ENCODE measurements at regions not wholly inside any gene's neighbourhood (a gene's known extent, or its start where the extent isn't known, plus 50 kb on each side); places are given as distances from the start of the nearest gene placed in this dataset.

DNA sequence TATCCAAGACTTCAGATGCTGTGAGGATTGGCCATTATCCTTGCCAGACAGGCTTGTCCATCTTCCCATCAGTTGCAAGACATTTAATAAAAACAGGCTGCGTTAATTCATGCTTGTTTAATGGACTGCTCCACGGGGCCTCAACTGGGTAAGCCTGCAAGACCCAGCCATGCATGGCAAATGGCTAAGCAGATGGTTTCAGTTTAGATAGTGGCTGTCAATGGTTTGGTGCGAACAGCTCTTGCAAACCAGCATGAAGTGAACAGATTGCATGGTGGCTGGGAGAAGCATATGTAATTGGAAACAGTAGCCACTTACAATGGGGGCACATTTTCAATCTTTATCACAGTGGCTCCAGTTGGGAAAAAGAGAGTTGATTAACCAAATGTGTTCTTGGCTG is 628.2 kb upstream of the KLF4 start:
- Histone ChIP-seq H3K18ac (ENCODE audit: insufficient read length, low read depth, low read length) (no peak overlapping the region), H2BK5ac (ENCODE audit: insufficient read length, low read length) (no peak overlapping the region), H2BK120ac (ENCODE audit: low read depth, low read length, poor library complexity, severe bottlenecking) (no peak overlapping the region), H3K27ac (ENCODE audit: insufficient read length, low read depth, low read length) (no peak overlapping the region), H2BK20ac (ENCODE audit: low read depth, low read length, poor library complexity, severe bottlenecking) (no peak overlapping the region), H3K4ac (ENCODE audit: low read depth, low read length) (no peak overlapping the region), H3K79me2 (ENCODE audit: insufficient read depth, low read length) (no peaks in the 10 kb centered on the region), H4K5ac (ENCODE audit: insufficient read length, low read depth, low read length) (no peak overlapping the region), H3K23ac (ENCODE audit: insufficient read length, low read depth, low read length) (no peak overlapping the region), H3K14ac (ENCODE audit: insufficient read depth, low read length) (no peak overlapping the region), H3K4me1 (ENCODE audit: insufficient read depth, low read length) (no peaks in the 10 kb centered on the region), H3K56ac (ENCODE audit: insufficient read length, low read depth, low read length) (no peak overlapping the region), H3K9me3 (ENCODE audit: control insufficient read depth, low read depth, low read length) (no peaks in the 10 kb centered on the region), H2BK12ac (ENCODE audit: insufficient read length, low read depth, low read length) (no peak overlapping the region), H2BK15ac (ENCODE audit: low read depth, low read length) (no peak overlapping the region), H3T11ph (ENCODE audit: low read length) (no peak overlapping the region), H3K23me2 (ENCODE audit: insufficient read length, low read depth, low read length, poor library complexity, severe bottlenecking) (no peaks in the 10 kb centered on the region), H4K91ac (ENCODE audit: insufficient read length, low read depth, low read length) (no peak overlapping the region), H3K9ac (ENCODE audit: extremely low read depth, insufficient read length, low read length) (no peak overlapping the region), H4K8ac (replicated peaks; ENCODE audit: insufficient read length, low read depth, low read length) (no peak overlapping the region), H4K20me1 (ENCODE audit: control insufficient read depth, insufficient read depth, insufficient read length) (no peaks in the 10 kb centered on the region), H2AFZ (ENCODE audit: low read length) (no peak overlapping the region), H3K79me1 (ENCODE audit: insufficient read depth, low read depth, low read length, poor library complexity, severe bottlenecking) (no peaks in the 10 kb centered on the region), H2AK5ac (ENCODE audit: insufficient read length, low read length) (no peak overlapping the region), H3K27me3 (ENCODE audit: insufficient read depth, low read length) (no peaks in the 10 kb centered on the region), H3K4me2 (ENCODE audit: insufficient read depth, insufficient read length, low read length) (no peak overlapping the region)
- no peak overlapping the region for H3K4me3 Mint-ChIP-seq
- DNase-seq, result no peak
- peaks cover 0 to 4% of the 10 kb centered on the region in 2 experiments; a peak in 3 of 5 replicates for H3K9me3 Mint-ChIP-seq
- TF ChIP-seq, protein P1, sequence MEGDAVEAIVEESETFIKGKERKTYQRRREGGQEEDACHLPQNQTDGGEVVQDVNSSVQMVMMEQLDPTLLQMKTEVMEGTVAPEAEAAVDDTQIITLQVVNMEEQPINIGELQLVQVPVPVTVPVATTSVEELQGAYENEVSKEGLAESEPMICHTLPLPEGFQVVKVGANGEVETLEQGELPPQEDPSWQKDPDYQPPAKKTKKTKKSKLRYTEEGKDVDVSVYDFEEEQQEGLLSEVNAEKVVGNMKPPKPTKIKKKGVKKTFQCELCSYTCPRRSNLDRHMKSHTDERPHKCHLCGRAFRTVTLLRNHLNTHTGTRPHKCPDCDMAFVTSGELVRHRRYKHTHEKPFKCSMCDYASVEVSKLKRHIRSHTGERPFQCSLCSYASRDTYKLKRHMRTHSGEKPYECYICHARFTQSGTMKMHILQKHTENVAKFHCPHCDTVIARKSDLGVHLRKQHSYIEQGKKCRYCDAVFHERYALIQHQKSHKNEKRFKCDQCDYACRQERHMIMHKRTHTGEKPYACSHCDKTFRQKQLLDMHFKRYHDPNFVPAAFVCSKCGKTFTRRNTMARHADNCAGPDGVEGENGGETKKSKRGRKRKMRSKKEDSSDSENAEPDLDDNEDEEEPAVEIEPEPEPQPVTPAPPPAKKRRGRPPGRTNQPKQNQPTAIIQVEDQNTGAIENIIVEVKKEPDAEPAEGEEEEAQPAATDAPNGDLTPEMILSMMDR (conservative IDR thresholded peaks at IDR 0.05), result no peak
- peaks cover 0 to 3% (median 3%) of the 10 kb centered on the region in 3 experiments; a peak in 2 of 7 replicates for H3K36me3 Mint-ChIP-seq (ENCODE audit: insufficient read depth in 1 of 3, low read depth in 3 of 3)
- no peak overlapping the region for H3K27ac Mint-ChIP-seq
- WGBS (ENCODE audit: extremely low coverage, insufficient read length, low lambda C conversion rate), result no CpG with 5 or more reads among the region's 3 CpGs
- no peaks in the 10 kb centered on the region; the same call in 1 of the 2 replicates for H3K27me3 Mint-ChIP-seq (ENCODE audit: low read depth)
- H3K4me1 Mint-ChIP-seq, result peaks cover 0 to 4% of the 10 kb centered on the region in 2 experiments; a peak in 3 of 4 replicates
